Stomach (tissue), 8 donors: ENCODE measurements at regions not wholly inside any gene's neighbourhood (a gene's known extent, or its start where the extent isn't known, plus 50 kb on each side); places are given as distances from the start of the nearest gene placed in this dataset.

Experiments used
- DNase-seq, 2 donors: peaks; one replicate each; pipeline versions ENCODE4 v3.0.0 to v3.0.0-alpha.2; 2013 to 2019
- H3K27ac ChIP-seq, 5 donors: fragments of 200-600 bp in 4 of 5; sonication (generic) in 4 of 5; one replicate each; pipeline ENCODE4 v1.5.1; 2013 to 2019; ENCODE audit warnings: mild to moderate bottlenecking in 1 of 5, moderate library complexity in 1 of 5
- H3K27me3 ChIP-seq, 3 donors: fragments of 200-600 bp; sonication (generic); one replicate each; pipeline ENCODE4 v1.5.1; 2017 to 2019; ENCODE audit warnings: mixed run types in 1 of 3
- H3K36me3 ChIP-seq, 4 donors: fragments of 200-600 bp; sonication (generic); 1 replicate in 3 of 4; 2 replicates in 1 of 4; pipeline ENCODE4 v1.5.1; 2016 to 2019
- H3K4me1 ChIP-seq, 4 donors: fragments of 200-600 bp; sonication (generic); one replicate each; pipeline ENCODE4 v1.5.1; 2016 to 2019
- H3K4me3 ChIP-seq, 4 donors: fragments of 200-600 bp; sonication (generic) in 3 of 4; one replicate each; pipeline ENCODE4 v1.5.1; 2016 to 2019; ENCODE audit warnings: mild to moderate bottlenecking in 1 of 4
- H3K9me3 ChIP-seq, 4 donors: fragments of 200-600 bp; sonication (generic); one replicate each; pipeline ENCODE4 v1.5.1; 2016 to 2019
- CTCF ChIP-seq, 7 experiments: fragments of 450-650 bp in 4 of 7; fragments of 200-600 bp in 3 of 7; sonication (generic) in 3 of 7; IDR thresholded peaks; one replicate each; pipeline ENCODE4 v1.5.1; 2016 to 2019; ENCODE audit warnings: antibody characterized with exemption in 7 of 7, control low read depth in 2 of 7, mild to moderate bottlenecking in 1 of 7
- EP300 ChIP-seq: sonication (generic); formaldehyde crosslinking; IDR thresholded peaks from one replicate; pipeline ENCODE4 v1.6.1; 2017; ENCODE audit warnings: antibody characterized with exemption
- POLR2A ChIP-seq, 4 donors: fragments of 450-650 bp; IDR thresholded peaks; one replicate each; pipeline ENCODE4 v1.6.1; 2016; ENCODE audit warnings: antibody characterized with exemption in 4 of 4, control low read depth in 2 of 4, mild to moderate bottlenecking in 1 of 4, moderate library complexity in 1 of 4
- POLR2AphosphoS5 ChIP-seq, 3 donors: sonication (generic); formaldehyde crosslinking; IDR thresholded peaks; one replicate each; pipeline ENCODE4 v1.6.1; 2016; ENCODE audit warnings: antibody characterized with exemption in 3 of 3
- WGBS, 5 donors: extraction: QIAGEN DNeasy Blood & Tissue Kit in 3 of 5; methylation state at CpG; one replicate each; pipeline versions ENCODE4 v1.1.5 to v1.1.7; 2013 to 2018; 5-methylcytosine and 5-hydroxymethylcytosine counted together
- intact Hi-C: fragments of 100-400 bp; cut with DNase I; formaldehyde crosslinking; loops from one replicate; pipeline ENCODE4 v1.15.1; 2023; ENCODE audit warnings: low total_unique reads
- donor health status: healthy with polysubstance abuse.
- donor health status: Bipolar disorder and iron deficiency.
- donor health status: healthy.

- WGBS, 5 donors, result 86 to 93% (median 92%) methylated on average over 6 of the region's 6 CpGs
- intact Hi-C loops, result no loop called here
- TF ChIP-seq CTCF (IDR thresholded peaks at IDR 0.05) (no peak), POLR2AphosphoS5 (IDR thresholded peaks at IDR 0.05) (no peak), POLR2A (IDR thresholded peaks at IDR 0.05) (no peak), EP300 (no peak)
- Histone ChIP-seq H3K4me1 (no peaks in the 10 kb centered on the region), H3K36me3 (no peaks in the 10 kb centered on the region), H3K4me3 (no peak overlapping the region), H3K27me3 (no peaks in the 10 kb centered on the region), H3K9me3 (no peaks in the 10 kb centered on the region), H3K27ac (no peak overlapping the region)
- DNase-seq, result no peak
These were observed 688.2 kb upstream of the HS6ST1 start for GRCh38 chr2:129006901-129007300.

GRCh38 chr2:129008055-129008880 lies 689.6 kb upstream of the HS6ST1 start:
- intact Hi-C loops, result no loop called here
- WGBS, 5 donors, result 86 to 96% (median 95%) methylated on average over 5 of the region's 5 CpGs
- H3K27ac ChIP-seq, result no peak overlapping the region

GRCh38 chr2:129008881-129009554 lies 690.4 kb upstream of the HS6ST1 start:
- no peak for TF ChIP-seq POLR2AphosphoS5 (IDR thresholded peaks at IDR 0.05)
- no peak for TF ChIP-seq POLR2A (IDR thresholded peaks at IDR 0.05)
- TF ChIP-seq EP300, result no peak
- no peak for TF ChIP-seq CTCF (IDR thresholded peaks at IDR 0.05)
- no peak for DNase-seq
- no peaks in the 10 kb centered on the region for H3K9me3 ChIP-seq
- no peaks in the 10 kb centered on the region for H3K36me3 ChIP-seq
- no peaks in the 10 kb centered on the region for H3K27me3 ChIP-seq
- H3K4me3 ChIP-seq, result no peak overlapping the region
- intact Hi-C loops, result no loop called here
- no peak overlapping the region for H3K27ac ChIP-seq
- H3K4me1 ChIP-seq, result no peaks in the 10 kb centered on the region
- 85 to 93% (median 91%) methylated on average over 11 to 12 of the region's 12 CpGs for WGBS, 5 donors

More at GRCh38 chr2:129008055-129008880, 689.6 kb upstream of the HS6ST1 start:
- no peaks in the 10 kb centered on the region for H3K27me3 ChIP-seq
- no peak overlapping the region for H3K4me3 ChIP-seq
- TF ChIP-seq POLR2A (IDR thresholded peaks at IDR 0.05), result no peak
- TF ChIP-seq EP300, result no peak
- TF ChIP-seq CTCF (IDR thresholded peaks at IDR 0.05), result no peak
- no peak for TF ChIP-seq POLR2AphosphoS5 (IDR thresholded peaks at IDR 0.05)
- H3K4me1 ChIP-seq, result no peaks in the 10 kb centered on the region
- no peak for DNase-seq
- H3K9me3 ChIP-seq, result no peaks in the 10 kb centered on the region
- no peaks in the 10 kb centered on the region for H3K36me3 ChIP-seq

- no peaks in the 10 kb centered on the region for H3K9me3 ChIP-seq
- H3K4me3 ChIP-seq, result no peak overlapping the region
- no peaks in the 10 kb centered on the region for H3K4me1 ChIP-seq
- no peak for TF ChIP-seq EP300
- TF ChIP-seq CTCF (IDR thresholded peaks at IDR 0.05), result no peak
- TF ChIP-seq POLR2A (IDR thresholded peaks at IDR 0.05), result no peak
- no peak for TF ChIP-seq POLR2AphosphoS5 (IDR thresholded peaks at IDR 0.05)
- H3K36me3 ChIP-seq, result no peaks in the 10 kb centered on the region
- DNase-seq, result no peak
- H3K27ac ChIP-seq, result no peak overlapping the region
- H3K27me3 ChIP-seq, result no peaks in the 10 kb centered on the region
- WGBS, 5 donors, result 82 to 96% (median 92%) methylated on average over 11 of the region's 11 CpGs
- intact Hi-C loops, result no loop called here
These were observed 691.0 kb upstream of the HS6ST1 start for GRCh38 chr2:129009555-129010146.
